Lower leg skin (tissue), 3 donors: ENCODE measurements at regions not wholly inside any gene's neighbourhood (a gene's known extent, or its start where the extent isn't known, plus 50 kb on each side); places are given as distances from the start of the nearest gene placed in this dataset.
"Not testable (repeated sequence)": the region's sequence is repeated elsewhere in the genome, so short reads cannot be mapped to it uniquely, and the experiment has no call there.

Experiments used
- POLR2A ChIP-seq, 2 donors: fragments of 450-650 bp; IDR thresholded peaks; one replicate each; pipeline ENCODE4 v1.6.1; 2016 to 2017; ENCODE audit warnings: antibody characterized with exemption in 2 of 2, mild to moderate bottlenecking in 1 of 2, moderate library complexity in 1 of 2
- TF ChIP-seq, protein P1 (sequence below), 3 donors: fragments of 450-650 bp; IDR thresholded peaks; one replicate each; pipeline ENCODE4 v1.5.1; 2016; ENCODE audit warnings: antibody characterized with exemption in 3 of 3, mild to moderate bottlenecking in 3 of 3, moderate library complexity in 2 of 3

DNA sequence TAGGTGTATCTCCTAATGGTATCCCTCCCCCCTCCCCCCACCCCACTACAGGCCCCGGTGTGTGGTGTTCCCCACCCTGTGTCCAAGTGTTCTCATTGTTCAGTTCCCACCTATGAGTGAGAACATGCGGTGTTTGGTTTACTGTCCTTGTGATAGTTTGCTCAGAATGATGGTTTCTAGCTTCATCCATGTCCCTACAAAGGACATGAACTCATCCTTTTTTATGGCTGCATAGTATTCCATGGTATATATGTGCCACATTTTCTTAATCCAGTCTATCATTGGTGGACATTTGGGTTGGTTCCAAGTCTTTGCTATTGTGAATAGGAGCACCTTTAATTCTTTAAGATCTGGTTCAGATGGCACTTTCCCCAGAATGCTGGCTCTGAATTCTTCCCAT lies 58.5 kb upstream of the PTGFRN start:
- TF ChIP-seq, protein P1, sequence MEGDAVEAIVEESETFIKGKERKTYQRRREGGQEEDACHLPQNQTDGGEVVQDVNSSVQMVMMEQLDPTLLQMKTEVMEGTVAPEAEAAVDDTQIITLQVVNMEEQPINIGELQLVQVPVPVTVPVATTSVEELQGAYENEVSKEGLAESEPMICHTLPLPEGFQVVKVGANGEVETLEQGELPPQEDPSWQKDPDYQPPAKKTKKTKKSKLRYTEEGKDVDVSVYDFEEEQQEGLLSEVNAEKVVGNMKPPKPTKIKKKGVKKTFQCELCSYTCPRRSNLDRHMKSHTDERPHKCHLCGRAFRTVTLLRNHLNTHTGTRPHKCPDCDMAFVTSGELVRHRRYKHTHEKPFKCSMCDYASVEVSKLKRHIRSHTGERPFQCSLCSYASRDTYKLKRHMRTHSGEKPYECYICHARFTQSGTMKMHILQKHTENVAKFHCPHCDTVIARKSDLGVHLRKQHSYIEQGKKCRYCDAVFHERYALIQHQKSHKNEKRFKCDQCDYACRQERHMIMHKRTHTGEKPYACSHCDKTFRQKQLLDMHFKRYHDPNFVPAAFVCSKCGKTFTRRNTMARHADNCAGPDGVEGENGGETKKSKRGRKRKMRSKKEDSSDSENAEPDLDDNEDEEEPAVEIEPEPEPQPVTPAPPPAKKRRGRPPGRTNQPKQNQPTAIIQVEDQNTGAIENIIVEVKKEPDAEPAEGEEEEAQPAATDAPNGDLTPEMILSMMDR (IDR thresholded peaks at IDR 0.05): not testable (repeated sequence)
- TF ChIP-seq POLR2A (IDR thresholded peaks at IDR 0.05): not testable (repeated sequence)
